Naive thymus-derived CD4-positive, alpha-beta T cell (primary cell): ENCODE measurements at regions not wholly inside any gene's neighbourhood (a gene's known extent, or its start where the extent isn't known, plus 50 kb on each side); places are given as distances from the start of the nearest gene placed in this dataset.

Experiments
- ATAC-seq: fragments of 150-1000 bp; cut with Tn5 transposase; 2 replicates; pipeline ENCODE4 v1.10.0; 2021; ENCODE audit warnings: mild to moderate bottlenecking, moderate library complexity
- CTCF ChIA-PET: fragments of 350-600 bp; sonication (Branson Sonifier 250); formaldehyde crosslinking; loops from one replicate; lab custom pipeline; 2021; ENCODE audit warnings: antibody characterized with exemption; lab: Charles Lee
- POLR2A ChIA-PET: fragments of 350-600 bp; sonication (Branson Sonifier 250); formaldehyde crosslinking; loops from one replicate; lab custom pipeline; 2021; ENCODE audit warnings: antibody characterized with exemption, inconsistent platforms; lab: Charles Lee
- DNase-seq, 9 donors: peaks; one replicate each; pipeline versions ENCODE4 v3.0.0 to v3.0.0-alpha.2; 2020 to 2022; ENCODE audit warnings: mixed read lengths in 1 of 9
- H3K27ac ChIP-seq: one replicate; pipeline ENCODE4 v1.7.0; 2013; ENCODE audit warnings: mild to moderate bottlenecking, low read depth, low read length, moderate library complexity
- H3K27me3 ChIP-seq, 2 donors: one replicate each; pipeline ENCODE4 v1.7.0; 2013; ENCODE audit warnings: low read length in 2 of 2, mild to moderate bottlenecking in 2 of 2, moderate library complexity in 2 of 2; ENCODE audit not compliant: control insufficient read depth in 2 of 2, insufficient read depth in 2 of 2
- H3K36me3 ChIP-seq, 3 experiments: 1 replicate in 2 of 3; 2 replicates in 1 of 3; pipeline ENCODE4 v1.7.0; 2013; ENCODE audit warnings: low read length in 3 of 3, mild to moderate bottlenecking in 3 of 3, moderate library complexity in 1 of 3; ENCODE audit not compliant: insufficient read depth in 3 of 3, control insufficient read depth in 2 of 3
- H3K4me1 ChIP-seq, 2 donors: one replicate each; pipeline ENCODE4 v1.7.0; 2013; ENCODE audit warnings: low read length in 2 of 2, mild to moderate bottlenecking in 2 of 2, moderate library complexity in 1 of 2; ENCODE audit not compliant: control insufficient read depth in 2 of 2, insufficient read depth in 2 of 2
- H3K4me3 ChIP-seq: 2 replicates; pipeline ENCODE4 v1.7.0; 2013; ENCODE audit warnings: mild to moderate bottlenecking, low read length
- H3K9me3 ChIP-seq, 3 experiments: 1 replicate in 2 of 3; 2 replicates in 1 of 3; pipeline ENCODE4 v1.7.0; 2013; ENCODE audit warnings: low read length in 3 of 3; ENCODE audit not compliant: control insufficient read depth in 2 of 3
- H3K27ac Mint-ChIP-seq, 9 donors: one replicate each; pipeline ENCODE4 v1.8.0; 2020 to 2022; ENCODE audit warnings: mixed read lengths in 9 of 9, mild to moderate bottlenecking in 8 of 9, moderate library complexity in 5 of 9, inconsistent platforms in 2 of 9
- H3K27me3 Mint-ChIP-seq, 5 donors: one replicate each; pipeline ENCODE4 v1.8.0; 2021 to 2022; ENCODE audit warnings: mixed read lengths in 5 of 5, mild to moderate bottlenecking in 1 of 5
- H3K36me3 Mint-ChIP-seq, 5 donors: one replicate each; pipeline ENCODE4 v1.8.0; 2020 to 2022; ENCODE audit warnings: mixed read lengths in 5 of 5, mild to moderate bottlenecking in 3 of 5, inconsistent platforms in 1 of 5
- H3K4me1 Mint-ChIP-seq, 7 donors: one replicate each; pipeline ENCODE4 v1.8.0; 2020 to 2022; ENCODE audit warnings: mixed read lengths in 7 of 7, mild to moderate bottlenecking in 3 of 7, inconsistent platforms in 1 of 7
- H3K4me3 Mint-ChIP-seq, 10 donors: one replicate each; pipeline ENCODE4 v1.8.0; 2020 to 2022; ENCODE audit warnings: mild to moderate bottlenecking in 10 of 10, mixed read lengths in 10 of 10, moderate library complexity in 6 of 10, inconsistent platforms in 2 of 10
- H3K9me3 Mint-ChIP-seq, 11 donors: one replicate each; pipeline ENCODE4 v1.8.0; 2020 to 2022; ENCODE audit warnings: mixed read lengths in 11 of 11, mild to moderate bottlenecking in 4 of 11, inconsistent platforms in 1 of 11, moderate library complexity in 1 of 11
- intact Hi-C, 2 donors: fragments of 100-400 bp; cut with micrococcal nuclease; formaldehyde crosslinking; loops; one replicate each; pipeline ENCODE4 v1.15.1; 2023

GRCh38 chr3:174336784-174337183 is 522.4 kb upstream of the NAALADL2 start:
- H3K36me3 Mint-ChIP-seq = no peaks in the 10 kb centered on the region
- DNase-seq = no peak
- no peak overlapping the region for H3K27ac Mint-ChIP-seq
- H3K4me1 Mint-ChIP-seq = peaks cover 0 to 3% (median 0%) of the 10 kb centered on the region in 7 donors
- Histone ChIP-seq H3K4me3 (no peak overlapping the region), H3K27ac (no peak overlapping the region), H3K9me3 (no peaks in the 10 kb centered on the region), H3K36me3 (no peaks in the 10 kb centered on the region), H3K4me1 (no peaks in the 10 kb centered on the region), H3K27me3 (no peaks in the 10 kb centered on the region)
- H3K9me3 Mint-ChIP-seq = peaks cover 0 to 8% (median 4%) of the 10 kb centered on the region in 11 donors
- ATAC-seq = no peak
- no peak overlapping the region for H3K4me3 Mint-ChIP-seq
- no peaks in the 10 kb centered on the region for H3K27me3 Mint-ChIP-seq
- POLR2A ChIA-PET = no interaction called here
- intact Hi-C loops = no loop called here
- CTCF ChIA-PET = no interaction called here

- Mint-ChIP-seq H3K4me3 (no peak overlapping the region), H3K36me3 (no peaks in the 10 kb centered on the region), H3K4me1 (peaks cover 0 to 1% (median 0%) of the 10 kb centered on the region in 7 donors), H3K27ac (no peak overlapping the region), H3K9me3 (peaks cover 0 to 12% (median 4%) of the 10 kb centered on the region in 11 donors), H3K27me3 (no peaks in the 10 kb centered on the region)
- Histone ChIP-seq H3K27me3 (no peaks in the 10 kb centered on the region), H3K36me3 (no peaks in the 10 kb centered on the region), H3K9me3 (no peaks in the 10 kb centered on the region), H3K27ac (no peak overlapping the region), H3K4me3 (no peak overlapping the region), H3K4me1 (no peaks in the 10 kb centered on the region)
- DNase-seq = no peak
- intact Hi-C loops = no loop called here
- POLR2A ChIA-PET = no interaction called here
- CTCF ChIA-PET = no interaction called here
- peak; percentile 66 for ATAC-seq
Measured at GRCh38 chr3:174337227-174337626, 521.9 kb upstream of the NAALADL2 start.

- ChIA-PET POLR2A (no interaction called here), CTCF (no interaction called here)
- Mint-ChIP-seq H3K27ac (no peak overlapping the region), H3K4me1 (peaks cover 0 to 1% (median 0%) of the 10 kb centered on the region in 7 donors), H3K36me3 (no peaks in the 10 kb centered on the region), H3K27me3 (no peaks in the 10 kb centered on the region), H3K4me3 (no peak overlapping the region), H3K9me3 (peaks cover 0 to 11% (median 4%) of the 10 kb centered on the region in 11 donors)
- Histone ChIP-seq H3K36me3 (no peaks in the 10 kb centered on the region), H3K27ac (no peak overlapping the region), H3K9me3 (no peaks in the 10 kb centered on the region), H3K4me1 (no peaks in the 10 kb centered on the region), H3K27me3 (no peaks in the 10 kb centered on the region), H3K4me3 (no peak overlapping the region)
- no peak for DNase-seq
- ATAC-seq = no peak
- intact Hi-C loops = no loop called here
Measured at GRCh38 chr3:174340624-174341587, 518.2 kb upstream of the NAALADL2 start.

DNA sequence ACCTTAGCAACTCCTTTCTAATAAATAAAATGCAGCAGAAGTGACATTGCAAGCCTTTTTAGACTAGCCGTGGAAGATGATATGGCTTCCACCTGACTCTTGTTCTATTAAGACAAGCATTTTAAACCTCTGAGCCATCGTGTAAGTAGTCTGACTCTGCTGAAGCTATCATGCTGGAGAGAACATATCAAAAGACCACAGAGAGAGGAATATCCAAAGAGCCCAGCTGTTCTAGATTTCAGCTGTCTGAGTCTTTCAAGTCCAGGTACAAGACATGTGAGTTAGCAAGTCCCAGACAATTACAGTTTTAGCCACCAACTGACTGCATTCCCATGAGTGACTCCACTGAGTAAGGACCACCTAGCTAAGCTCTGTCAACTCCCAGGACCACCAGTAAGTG is 517.0 kb upstream of the NAALADL2 start:
- Mint-ChIP-seq H3K4me3 (no peak overlapping the region), H3K27me3 (no peaks in the 10 kb centered on the region), H3K9me3 (peaks cover 0 to 7% (median 0%) of the 10 kb centered on the region in 11 donors), H3K27ac (no peak overlapping the region), H3K36me3 (no peaks in the 10 kb centered on the region), H3K4me1 (peaks cover 0 to 1% (median 0%) of the 10 kb centered on the region in 7 donors)
- intact Hi-C loops = no loop called here
- Histone ChIP-seq H3K4me3 (no peak overlapping the region), H3K27me3 (no peaks in the 10 kb centered on the region), H3K9me3 (no peaks in the 10 kb centered on the region), H3K4me1 (no peaks in the 10 kb centered on the region), H3K36me3 (no peaks in the 10 kb centered on the region), H3K27ac (no peak overlapping the region)
- ATAC-seq (no peak), DNase-seq (no peak)
- POLR2A ChIA-PET = no interaction called here
- CTCF ChIA-PET = no interaction called here

DNA sequence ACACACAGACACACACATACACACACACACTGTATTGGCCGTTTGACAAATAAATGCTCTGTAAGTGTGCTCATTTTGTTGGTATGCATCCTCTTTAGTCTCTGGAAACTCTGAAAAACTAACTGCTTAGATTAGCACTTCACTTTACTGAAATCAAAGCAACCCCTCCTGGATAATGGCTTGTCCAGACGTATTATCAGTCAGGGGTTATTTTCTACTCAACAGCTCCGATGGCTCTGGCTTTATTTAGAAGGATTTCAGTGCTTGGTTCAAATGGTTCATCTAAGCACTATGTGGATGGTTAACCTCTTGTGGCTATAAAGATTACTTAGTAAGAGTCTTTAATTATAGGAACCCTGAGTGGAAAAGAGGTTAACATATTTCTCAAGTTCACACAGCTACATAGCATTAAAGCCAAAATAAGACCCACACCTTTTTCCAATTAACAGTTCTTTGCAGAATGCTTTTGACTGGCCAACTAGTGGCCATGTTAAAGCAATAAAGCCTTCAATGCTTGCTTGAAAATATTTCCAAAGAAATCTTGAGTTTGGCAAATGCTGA is 516.1 kb upstream of the NAALADL2 start:
- POLR2A ChIA-PET = no interaction called here

GRCh38 chr3:174346141-174346540 is 513.0 kb upstream of the NAALADL2 start:
- H3K4me3 ChIP-seq = no peak overlapping the region
- no peaks in the 10 kb centered on the region for H3K27me3 ChIP-seq
- no peaks in the 10 kb centered on the region for H3K9me3 ChIP-seq
- H3K36me3 ChIP-seq = no peaks in the 10 kb centered on the region
- ATAC-seq = no peak
- ChIA-PET CTCF (no interaction called here), POLR2A (no interaction called here)
- Mint-ChIP-seq H3K27me3 (no peaks in the 10 kb centered on the region), H3K27ac (no peak overlapping the region), H3K9me3 (peaks cover 0 to 18% (median 7%) of the 10 kb centered on the region in 11 donors), H3K4me1 (no peaks in the 10 kb centered on the region), H3K4me3 (no peak overlapping the region), H3K36me3 (no peaks in the 10 kb centered on the region)
- no peaks in the 10 kb centered on the region for H3K4me1 ChIP-seq
- DNase-seq = no peak
- intact Hi-C loops = no loop called here
- H3K27ac ChIP-seq = no peak overlapping the region

More for the DNA sequence above, 516.1 kb upstream of the NAALADL2 start:
- Histone ChIP-seq H3K4me1 (no peaks in the 10 kb centered on the region), H3K36me3 (no peaks in the 10 kb centered on the region), H3K27me3 (no peaks in the 10 kb centered on the region), H3K9me3 (no peaks in the 10 kb centered on the region), H3K27ac (no peak overlapping the region), H3K4me3 (no peak overlapping the region)
- Mint-ChIP-seq H3K27ac (no peak overlapping the region), H3K4me1 (no peaks in the 10 kb centered on the region), H3K4me3 (no peak overlapping the region), H3K36me3 (no peaks in the 10 kb centered on the region), H3K27me3 (no peaks in the 10 kb centered on the region), H3K9me3 (peaks cover 0 to 7% (median 3%) of the 10 kb centered on the region in 11 donors)
- no peak for DNase-seq
- intact Hi-C loops = no loop called here
- CTCF ChIA-PET = no interaction called here
- no peak for ATAC-seq
